Stimulated activated CD4-positive, alpha-beta T cell treated with anti-CD3 and anti-CD28 coated beads, Interleukin-15, amount 100 ng/mL, for 48 hours (primary cell): ENCODE measurements at regions not wholly inside any gene's neighbourhood (a gene's known extent, or its start where the extent isn't known, plus 50 kb on each side); places are given as distances from the start of the nearest gene placed in this dataset.
A peak's percentile ranks its signal among the peaks of the same experiment; 100 is the strongest.

Source experiments
- DNase-seq, 2 donors: peaks; one replicate each; pipeline ENCODE4 v3.0.0-alpha.2; 2020; ENCODE audit warnings: low read depth in 2 of 2

- DNase-seq = no peak
These were observed 283.4 kb upstream of the GRIP1 start for GRCh38 chr12:66962290-66962689.

GRCh38 chr12:66963901-66964300 is 285.0 kb upstream of the GRIP1 start:
- DNase-seq = no peak

GRCh38 chr12:66964629-66965028 is 285.8 kb upstream of the GRIP1 start:
- peak in 1 of 2 donors; percentile 17 for DNase-seq

- no peak for DNase-seq
These were observed 286.7 kb upstream of the GRIP1 start for GRCh38 chr12:66965621-66966020.

- DNase-seq = no peak
These were observed 292.9 kb upstream of the GRIP1 start for GRCh38 chr12:66971816-66972215.

GRCh38 chr12:66976526-66976925 is 292.6 kb upstream of the CAND1 start:
- DNase-seq = no peak

- no peak for DNase-seq
These were observed 290.4 kb upstream of the CAND1 start for GRCh38 chr12:66978802-66979201.

- DNase-seq = no peak
These were observed 289.9 kb upstream of the CAND1 start for GRCh38 chr12:66979251-66979650.

GRCh38 chr12:66984077-66984476 is 285.1 kb upstream of the CAND1 start:
- no peak for DNase-seq

- no peak for DNase-seq
These were observed 284.2 kb upstream of the CAND1 start for GRCh38 chr12:66984962-66985361.

- no peak for DNase-seq
These were observed 270.0 kb upstream of the CAND1 start for GRCh38 chr12:66999141-66999540.

GRCh38 chr12:67001251-67001650 is 267.9 kb upstream of the CAND1 start:
- DNase-seq = no peak

GRCh38 chr12:67002720-67003119 is 266.4 kb upstream of the CAND1 start:
- DNase-seq = no peak

- DNase-seq = no peak
These were observed 262.5 kb upstream of the CAND1 start for GRCh38 chr12:67006610-67007009.

- DNase-seq = no peak
These were observed 254.5 kb upstream of the CAND1 start for GRCh38 chr12:67014642-67015041.

- no peak for DNase-seq
These were observed 251.1 kb upstream of the CAND1 start for GRCh38 chr12:67018105-67018504.

GRCh38 chr12:67019070-67019469 is 250.1 kb upstream of the CAND1 start:
- DNase-seq = no peak

- peak in 1 of 2 donors; percentile 38 for DNase-seq
These were observed 243.5 kb upstream of the CAND1 start for GRCh38 chr12:67025543-67026114.

- DNase-seq = no peak
These were observed 242.5 kb upstream of the CAND1 start for GRCh38 chr12:67026487-67027246.

GRCh38 chr12:67028529-67028928 is 240.6 kb upstream of the CAND1 start:
- no peak for DNase-seq

GRCh38 chr12:67034110-67034879 is 234.9 kb upstream of the CAND1 start:
- DNase-seq = no peak

- no peak for DNase-seq
These were observed 234.0 kb upstream of the CAND1 start for GRCh38 chr12:67035121-67035520.

GRCh38 chr12:67038486-67038885 is 230.7 kb upstream of the CAND1 start:
- no peak for DNase-seq
